HG02938 (cell line): ENCODE measurements at regions not wholly inside any gene's neighbourhood (a gene's known extent, or its start where the extent isn't known, plus 50 kb on each side); places are given as distances from the start of the nearest gene placed in this dataset.
A peak's percentile ranks its signal among the peaks of the same experiment; 100 is the strongest.
"Not testable (repeated sequence)": the region's sequence is repeated elsewhere in the genome, so short reads cannot be mapped to it uniquely, and the experiment has no call there.

Experiments
- ATAC-seq: cut with Tn5 transposase; IDR thresholded peaks from one replicate; pipeline ENCODE4 v1.9.1; 2021; ENCODE audit warnings: mild to moderate bottlenecking, moderate library complexity; ENCODE audit not compliant: unreplicated experiment

DNA sequence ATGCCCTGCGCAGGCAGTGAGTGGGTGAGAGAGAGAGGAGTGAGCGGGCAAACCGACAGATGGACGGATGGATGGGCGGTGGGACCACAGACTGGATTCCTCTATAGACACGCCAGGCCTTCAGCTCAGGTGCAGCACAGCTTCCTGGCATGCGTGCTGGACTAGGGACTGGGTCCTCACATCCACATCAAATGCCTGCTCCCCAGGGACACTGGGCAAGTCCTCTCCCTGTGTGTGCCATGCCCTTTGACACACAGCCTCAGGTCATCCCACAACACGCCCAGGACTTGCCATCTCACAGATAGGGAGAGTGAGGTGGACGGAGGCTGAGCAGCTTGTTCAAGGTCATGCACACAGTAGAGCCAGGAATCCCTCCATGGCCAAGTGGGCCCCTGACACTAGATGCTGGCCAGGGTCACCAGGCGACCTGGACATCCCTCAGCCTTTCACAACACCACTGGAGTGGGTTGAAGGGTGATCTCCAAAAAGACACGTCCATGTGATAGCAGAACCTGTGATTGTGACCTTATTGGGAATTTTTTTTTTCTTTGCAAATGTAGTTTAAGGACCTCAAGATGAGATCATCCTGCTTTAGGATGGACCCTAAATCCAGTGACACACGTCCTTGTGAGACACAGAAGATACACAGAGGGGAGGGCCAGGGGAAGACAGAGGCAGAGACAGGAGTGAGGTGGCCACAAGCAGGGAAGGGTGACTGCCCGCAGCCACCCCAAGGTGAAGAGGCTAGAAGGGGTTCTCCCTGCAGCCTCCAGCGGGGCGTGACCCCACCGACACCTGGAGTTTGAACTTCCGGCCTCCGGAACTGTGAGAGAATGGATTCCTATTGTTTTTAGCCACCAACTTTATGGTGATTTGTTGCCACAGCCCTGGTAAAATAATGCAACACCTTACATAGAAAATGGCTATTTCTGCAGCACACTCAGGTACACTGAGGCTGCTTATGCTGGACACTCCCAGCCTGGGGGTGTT, 155.0 kb upstream of the CHST15 start:
- no peak for ATAC-seq

DNA sequence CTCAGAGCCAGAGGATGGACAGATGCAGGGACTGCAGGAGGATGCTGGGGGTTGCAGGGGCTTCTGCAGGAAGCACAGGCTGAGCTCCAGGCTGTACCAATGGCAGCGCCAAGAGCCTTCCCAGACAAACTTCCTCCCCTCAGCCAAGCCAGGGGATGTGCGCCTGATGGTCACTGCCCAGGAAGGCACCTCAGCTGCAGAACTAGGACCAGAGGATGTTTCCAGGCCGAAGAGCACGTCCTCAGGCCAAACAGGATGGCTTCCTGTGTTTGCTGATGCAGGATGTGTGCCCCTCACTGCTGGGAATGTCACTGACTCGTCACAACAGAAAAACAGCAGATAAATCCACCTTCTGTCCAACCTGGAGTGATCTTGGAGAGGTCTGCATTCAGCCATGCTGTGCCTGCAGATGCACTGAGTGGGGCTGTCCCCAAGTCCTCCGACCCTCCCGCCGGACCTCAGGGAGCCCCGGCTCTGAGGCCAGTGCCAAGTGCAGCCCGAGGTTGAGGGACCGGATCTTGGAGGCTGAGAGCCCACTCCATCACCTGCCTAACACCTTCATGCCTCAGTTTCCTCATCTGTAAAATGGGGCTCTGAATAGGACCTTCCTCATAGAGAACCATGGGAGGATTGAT, 152.5 kb upstream of the CHST15 start:
- no peak for ATAC-seq

DNA sequence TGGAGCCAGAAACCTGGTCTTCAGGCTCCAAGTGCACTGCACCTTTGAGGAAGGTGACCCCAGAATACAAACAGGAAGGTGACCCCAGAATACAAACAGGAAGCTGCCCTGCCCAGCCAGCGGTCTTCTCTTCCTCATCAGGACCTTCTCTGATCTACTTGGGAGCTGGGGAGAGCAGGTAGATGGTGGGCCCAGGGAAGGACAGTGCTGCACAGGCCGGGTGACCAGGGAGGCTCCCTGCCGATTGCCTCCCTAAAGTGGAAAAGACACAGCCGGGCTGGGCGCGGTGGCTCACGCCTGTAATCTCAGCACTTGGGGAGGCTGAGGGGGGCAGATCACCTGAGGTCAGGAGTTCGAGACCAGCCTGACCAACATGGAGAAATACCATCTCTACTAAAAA, 151.8 kb upstream of the CHST15 start:
- ATAC-seq = no peak

DNA sequence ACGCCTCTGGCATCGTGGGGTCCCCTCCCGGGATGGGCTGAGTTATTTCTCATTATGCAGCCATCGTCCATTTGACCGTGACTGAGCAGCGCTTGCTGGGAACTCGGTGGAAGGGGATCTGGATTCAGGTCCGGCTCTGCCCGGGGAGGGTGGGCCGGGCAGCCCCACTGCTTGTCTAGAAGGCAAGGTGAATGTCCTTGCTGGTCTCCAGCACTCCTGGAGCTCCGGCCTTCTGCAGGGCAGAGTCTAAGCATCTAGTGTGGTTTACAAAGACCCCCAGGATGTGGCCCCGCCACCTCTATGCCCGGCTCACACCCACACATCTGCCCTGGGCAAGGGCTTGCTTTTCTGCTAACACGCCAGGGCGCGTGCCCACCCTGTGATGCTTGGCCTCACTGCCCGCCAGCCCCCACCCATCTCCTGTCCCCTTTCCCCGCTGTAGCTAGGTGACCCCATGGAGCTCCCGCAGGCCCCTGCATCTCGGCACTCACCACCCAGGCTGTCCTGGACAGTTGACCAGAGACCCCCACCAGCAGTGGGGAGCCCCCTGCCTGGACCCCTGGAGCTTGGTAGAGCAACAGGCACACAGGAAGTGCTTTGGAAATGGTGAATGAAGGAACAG, 151.0 kb upstream of the CHST15 start:
- no peak for ATAC-seq

DNA sequence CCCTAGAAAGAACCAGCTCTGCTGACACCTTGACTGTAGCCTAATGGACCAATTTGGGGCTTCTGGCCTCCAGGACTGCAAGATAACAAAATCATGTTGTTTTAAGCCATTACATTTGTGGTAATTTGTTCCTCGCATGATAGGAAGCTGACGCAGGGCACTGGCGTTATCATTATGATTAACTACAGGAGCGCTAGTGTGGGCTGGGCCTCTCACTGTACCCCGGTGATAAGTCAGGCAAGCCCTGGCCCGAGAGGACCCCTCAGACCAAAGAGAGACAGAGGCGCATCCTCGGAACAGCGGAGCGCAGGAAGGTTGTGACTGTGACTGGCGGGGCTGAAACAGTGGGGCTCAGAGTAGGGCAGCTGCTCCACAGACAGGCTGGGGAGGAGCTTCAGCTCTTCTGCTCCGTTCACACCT, 150.3 kb upstream of the CHST15 start:
- no peak for ATAC-seq

DNA sequence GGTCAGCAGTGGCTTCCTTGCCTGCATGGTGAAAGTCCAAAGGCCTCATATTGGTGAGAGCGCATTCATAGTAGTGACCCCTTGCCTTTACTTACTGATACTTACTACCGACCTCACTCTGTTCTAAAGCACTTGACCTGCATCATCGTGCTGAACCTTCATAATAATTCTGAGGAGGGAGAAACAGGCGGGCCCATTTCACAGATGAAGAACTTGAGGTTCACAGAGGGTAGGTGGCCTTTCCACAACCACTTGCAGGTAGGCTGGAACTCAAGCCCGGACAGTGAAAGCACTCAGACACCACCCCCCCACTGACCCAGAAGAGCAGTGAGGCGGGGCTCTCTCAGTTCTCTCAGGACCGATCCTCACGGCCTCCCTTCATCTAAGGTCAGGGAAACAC, 149.4 kb upstream of the CHST15 start:
- no peak for ATAC-seq

DNA sequence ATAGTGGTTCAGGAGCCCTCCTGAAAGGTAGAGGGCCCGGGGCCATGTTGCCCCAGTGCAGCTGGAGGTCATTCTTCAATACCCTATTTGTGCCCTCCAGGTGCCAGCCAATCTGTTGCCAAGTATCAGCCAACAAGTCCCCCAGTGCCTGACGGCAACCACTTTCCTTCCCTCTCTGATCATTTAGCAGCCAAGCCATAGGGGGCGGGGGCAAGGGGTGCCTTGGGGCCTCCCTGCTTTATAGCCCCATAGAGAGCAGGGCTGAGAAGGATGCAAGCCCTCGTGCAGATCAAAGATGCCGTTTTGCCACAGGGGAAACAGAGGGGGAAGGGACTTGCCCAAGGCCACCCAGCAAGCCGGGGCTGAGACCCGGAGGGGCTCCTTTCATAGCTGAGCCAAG, 149.0 kb upstream of the CHST15 start:
- ATAC-seq = no peak

DNA sequence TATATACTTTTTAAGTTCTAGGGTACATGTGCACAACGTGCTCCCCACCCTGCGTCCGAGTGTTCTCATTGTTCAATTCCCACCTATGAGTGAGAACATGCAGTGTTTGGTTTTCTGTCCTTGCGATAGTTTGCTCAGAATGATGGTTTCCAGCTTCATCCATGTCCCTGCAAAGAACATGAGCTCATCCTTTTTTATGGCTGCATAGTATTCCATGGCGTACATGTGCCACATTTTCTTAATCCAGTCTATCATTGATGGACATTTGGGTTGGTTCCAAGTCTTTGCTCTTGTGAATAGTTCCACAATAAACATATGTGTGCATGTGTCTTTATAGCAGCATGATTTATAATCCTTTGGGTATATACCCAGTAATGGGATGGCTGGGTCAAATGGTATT, 148.1 kb upstream of the CHST15 start:
- not testable (repeated sequence) for ATAC-seq

DNA sequence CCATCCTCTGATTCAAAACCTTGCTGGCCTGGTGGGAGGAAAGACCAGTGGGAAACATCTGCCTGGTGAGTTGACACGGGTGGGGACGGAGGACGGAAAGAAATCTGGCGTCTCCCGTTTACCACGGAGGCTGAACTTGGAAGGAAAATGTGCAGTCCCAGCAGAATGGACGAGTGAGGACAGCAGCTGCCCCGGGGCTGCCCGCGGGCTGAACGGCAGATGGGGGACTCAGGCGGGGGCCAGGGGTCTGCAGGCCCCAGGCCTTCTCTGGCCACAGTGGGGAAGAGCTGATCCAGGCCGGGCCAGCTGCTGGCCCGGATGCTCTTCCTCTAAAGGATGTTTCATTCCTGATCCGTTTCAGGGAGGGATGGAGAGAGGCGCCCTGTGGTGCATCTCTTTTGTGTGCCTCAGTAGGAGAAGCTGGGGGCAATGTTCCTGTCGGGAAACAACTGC, 147.5 kb upstream of the CHST15 start:
- no peak for ATAC-seq

DNA sequence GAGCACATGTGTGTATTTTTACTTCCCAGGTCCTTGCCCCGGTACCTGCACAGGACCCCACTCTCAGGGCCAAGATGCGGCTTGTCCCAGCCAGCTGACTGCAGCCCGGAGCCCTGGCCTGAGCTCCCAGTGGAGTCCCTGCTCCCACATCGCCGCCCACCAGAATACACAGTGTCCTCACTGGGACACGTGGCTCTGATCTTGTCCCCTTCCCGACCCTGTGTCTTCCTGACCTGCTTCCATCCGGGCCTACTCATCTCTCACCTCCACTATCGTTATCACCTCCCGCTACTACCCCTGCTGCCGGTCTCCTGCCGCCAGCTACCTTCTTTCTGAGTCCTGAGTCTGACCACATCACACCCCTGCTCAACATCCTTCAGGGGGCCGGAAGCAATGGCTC, 146.3 kb upstream of the CHST15 start:
- no peak for ATAC-seq

DNA sequence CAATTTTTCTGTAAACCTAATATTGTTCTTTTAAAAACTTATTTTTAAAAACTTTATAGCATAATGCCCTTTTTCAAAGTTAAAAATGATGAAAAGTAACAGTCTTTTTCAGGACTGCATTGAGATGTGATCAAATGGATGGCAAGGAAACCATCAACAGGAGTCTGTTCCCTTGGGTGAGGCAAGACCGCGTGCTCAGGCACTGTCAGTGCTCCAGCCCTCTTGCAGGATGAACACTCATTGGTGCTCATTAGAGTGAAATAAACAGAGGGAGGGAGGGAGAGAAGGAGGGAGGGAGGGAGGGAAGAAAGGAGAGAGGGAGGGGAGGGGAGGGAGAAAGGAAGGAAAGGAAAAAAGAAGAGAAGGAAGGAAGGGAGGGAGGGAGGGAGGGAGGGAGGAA, 145.7 kb upstream of the CHST15 start:
- no peak for ATAC-seq

DNA sequence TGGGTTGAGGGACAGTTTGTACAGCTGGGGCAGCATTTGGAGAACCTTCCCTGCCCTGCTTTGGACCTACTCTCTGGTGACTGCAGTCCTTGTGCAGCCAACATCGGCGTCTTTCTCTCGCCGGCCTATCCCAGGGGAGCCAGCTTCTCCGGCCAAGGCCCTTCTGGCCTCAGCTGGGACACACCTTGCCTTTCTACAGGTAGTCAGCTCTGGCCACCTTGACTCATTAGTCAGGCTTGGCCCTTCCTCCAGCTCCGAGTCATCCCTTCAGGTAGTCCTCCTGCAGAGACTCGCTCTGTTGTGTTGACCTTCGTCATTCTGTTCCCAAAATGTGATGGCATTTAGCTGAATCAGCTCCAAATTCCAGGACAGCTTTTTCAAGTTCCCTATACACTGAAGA, 145.0 kb upstream of the CHST15 start:
- ATAC-seq = no peak

DNA sequence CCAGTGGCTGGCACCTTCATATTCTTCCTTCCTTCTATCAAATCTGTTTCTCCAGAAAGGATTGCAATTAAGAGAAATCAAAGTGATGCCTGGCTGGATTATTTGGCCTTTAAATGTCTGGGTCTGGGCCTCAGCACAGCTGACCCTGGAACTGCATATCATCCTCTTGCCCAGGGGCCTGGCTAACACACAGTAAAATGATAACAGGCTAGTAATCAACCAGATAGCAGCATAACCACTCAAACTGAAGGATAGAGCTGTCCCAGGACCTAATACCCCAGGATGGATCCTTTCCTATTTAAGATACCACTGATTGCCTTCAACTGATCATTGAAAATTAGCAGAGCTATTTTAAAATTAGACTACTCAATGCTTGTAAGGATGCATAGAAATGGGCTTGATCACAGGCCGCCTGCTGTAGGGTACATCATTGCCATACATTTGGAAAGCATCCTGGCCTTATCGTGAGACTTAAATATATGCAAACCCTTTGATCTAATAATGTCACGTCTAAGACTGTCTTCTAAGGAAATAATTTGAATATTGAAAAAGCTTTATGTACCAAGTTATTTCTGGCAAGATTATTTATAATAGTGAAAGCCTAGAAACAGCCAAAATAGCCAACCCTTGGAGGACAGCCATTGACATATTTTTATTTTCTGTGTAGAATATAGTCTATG, 144.0 kb upstream of the CHST15 start:
- ATAC-seq = no peak

DNA sequence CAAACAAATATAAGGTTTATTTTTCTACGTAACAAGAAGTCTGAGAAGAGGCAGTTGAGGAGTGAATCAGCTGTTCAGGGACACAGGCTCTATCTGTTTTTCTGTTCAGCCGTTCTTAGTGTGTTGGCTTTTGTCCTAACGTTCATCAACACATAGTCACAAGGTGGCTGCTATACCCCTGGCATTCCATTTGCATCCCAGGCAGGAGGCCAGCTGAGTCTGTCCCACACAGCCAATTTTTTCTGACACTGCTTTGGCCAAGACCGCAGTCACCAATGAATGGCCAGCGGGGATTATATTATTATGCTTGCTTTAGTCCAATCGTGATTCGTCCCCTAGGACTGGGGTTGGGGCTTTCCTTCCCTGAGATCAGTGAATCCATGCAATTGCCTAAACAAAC, 143.4 kb upstream of the CHST15 start:
- no peak for ATAC-seq

DNA sequence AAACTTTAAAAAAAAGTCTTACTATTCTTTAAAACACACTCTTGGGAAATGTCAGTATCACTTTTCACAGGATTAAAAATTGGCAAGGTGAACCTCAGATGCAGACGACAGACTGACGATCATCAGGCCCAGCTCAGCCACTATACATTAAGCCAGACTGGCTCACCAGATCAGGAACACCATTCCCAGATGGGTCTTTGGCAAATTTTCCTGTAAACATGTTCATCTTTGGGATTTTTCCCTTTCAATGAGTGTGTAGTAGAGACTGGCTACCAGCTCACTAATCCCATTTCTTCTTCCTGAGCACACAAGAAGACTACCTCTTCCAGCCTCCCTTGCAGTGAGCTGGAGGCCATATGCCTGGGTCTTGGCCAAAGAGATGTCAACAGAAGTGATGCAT, 142.7 kb upstream of the CHST15 start:
- no peak for ATAC-seq

DNA sequence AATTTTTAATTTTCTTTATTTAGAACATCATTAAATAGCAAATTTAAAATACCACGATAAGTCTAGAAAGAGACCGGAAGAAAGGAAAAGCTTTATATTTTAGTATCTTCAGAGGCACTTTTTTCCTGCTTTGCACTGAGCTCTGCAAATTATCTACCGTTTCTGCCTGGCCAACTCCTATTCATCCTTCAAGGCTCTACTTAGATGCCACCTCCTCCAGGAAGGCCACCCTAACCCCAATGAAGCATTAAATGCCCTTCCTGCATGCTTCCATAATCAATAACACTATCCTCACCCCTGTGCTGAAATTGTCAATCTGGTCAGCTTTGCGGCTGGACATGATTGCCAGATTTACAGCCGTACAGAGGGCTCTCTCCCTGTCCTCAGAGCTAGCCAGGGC, 141.8 kb upstream of the CHST15 start:
- no peak for ATAC-seq

DNA sequence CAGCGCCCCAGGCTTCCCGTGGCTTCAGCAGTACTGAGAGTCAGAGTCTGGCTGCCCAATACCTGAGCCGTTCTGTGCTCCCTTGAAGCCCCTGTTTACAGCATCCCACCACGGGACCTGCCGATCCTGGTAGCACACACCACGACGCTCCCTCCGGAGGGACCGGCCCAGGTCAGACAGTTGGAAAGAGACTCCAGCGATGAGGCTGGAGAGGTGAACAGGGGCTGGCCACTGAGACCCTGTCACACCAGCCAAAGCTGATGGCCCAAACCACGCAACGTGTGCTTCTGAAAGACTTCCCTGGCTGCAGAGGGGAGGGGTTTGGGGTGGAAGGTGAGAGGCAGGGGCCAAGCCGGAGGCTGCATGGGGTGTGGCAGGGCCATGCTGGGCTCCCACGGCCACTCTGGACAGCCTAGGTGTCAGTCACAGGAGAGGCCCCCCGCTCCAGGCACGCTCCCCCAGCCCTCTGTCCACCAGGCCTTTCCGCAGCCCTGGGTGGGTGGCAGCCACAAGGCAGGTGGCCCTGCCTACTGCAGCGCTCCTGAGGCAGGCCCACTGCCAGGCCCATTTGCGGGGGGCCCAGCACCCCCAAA, 140.2 kb upstream of the CHST15 start:
- no peak for ATAC-seq

DNA sequence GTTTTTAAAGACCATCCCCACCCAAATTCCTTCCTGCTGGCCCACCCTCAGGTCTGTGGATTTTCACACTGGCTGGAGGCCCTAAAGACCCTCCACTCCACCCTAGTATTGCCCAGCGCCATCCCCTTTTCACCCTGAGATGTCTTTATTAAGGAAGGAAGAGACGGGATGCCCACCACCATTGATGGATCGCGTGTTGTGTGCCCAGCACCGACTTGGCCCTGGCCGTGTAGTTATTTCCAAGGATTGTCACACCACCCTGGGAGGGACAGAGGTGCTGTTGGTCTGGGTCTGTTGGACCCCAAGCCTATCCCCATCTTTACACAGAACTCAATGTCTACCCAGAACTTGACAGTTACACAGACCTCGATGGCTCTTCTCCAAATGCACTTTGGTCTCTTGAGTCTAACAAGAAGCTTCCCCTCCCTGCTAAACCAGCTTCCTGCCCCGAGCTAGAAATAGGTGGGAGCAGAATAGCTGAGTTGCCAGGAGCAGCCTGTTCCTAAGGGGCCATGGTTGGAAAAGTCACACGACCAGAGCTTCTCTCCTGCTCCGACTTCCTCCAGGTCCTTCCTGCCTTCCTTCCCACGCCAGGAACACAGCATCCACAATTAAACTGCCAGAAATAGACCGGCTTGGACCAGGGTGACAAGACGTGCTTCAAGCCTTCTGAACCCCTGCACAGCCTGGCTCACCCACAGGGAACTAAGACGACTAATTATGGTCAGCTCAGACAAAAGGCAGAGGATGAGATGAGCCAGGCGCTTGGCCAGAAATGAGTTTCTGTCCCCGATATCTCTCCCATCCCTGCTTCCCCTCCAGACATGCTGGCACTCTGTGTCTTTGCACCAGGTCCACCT, 139.5 kb upstream of the CHST15 start:
- ATAC-seq = no peak

DNA sequence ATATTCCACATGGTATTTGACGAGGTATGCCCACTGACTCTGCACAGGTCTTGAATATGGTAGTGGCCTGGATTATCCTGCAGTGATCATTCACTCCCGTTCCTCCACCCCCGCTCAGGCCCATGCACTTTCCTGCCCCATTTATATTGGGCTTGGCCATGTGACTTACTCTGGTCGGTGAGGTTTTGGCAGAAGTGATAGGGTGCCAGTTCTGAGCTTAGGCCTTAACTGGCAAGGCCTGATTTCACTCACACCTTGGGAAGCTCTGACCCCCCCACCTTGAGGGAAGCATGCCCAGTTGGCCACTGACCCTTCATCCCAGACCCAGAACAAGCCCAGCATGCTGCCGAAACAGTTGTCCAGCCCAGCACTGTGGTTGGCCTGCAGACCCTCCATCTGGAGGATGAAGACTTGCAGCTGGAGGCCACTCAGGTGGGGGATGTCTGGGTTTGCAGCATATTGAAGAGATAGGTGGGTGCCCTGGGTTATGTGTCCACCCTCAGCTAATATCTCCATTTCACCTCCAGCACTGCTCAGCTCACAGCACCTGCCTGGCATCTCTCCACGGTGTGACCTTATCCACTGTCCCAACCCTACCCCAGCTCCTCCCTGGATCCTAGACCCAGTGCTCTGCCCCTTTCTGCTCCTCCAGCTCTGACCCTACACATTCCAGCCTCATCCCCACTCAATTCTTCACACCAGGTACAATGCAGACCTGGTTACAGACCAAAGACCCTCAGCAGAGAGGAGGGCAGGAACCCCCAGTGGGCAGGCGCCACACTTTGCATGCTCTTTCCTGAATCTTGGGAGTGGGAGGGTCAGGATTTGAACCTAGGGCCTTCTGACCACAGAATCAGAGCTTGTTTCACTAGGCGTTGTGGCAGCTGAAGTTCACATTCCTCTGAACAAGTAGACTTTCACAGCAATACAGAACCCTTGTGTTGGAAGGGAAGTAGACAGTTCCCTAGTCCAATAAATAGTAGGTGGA, 138.1 kb upstream of the CHST15 start:
- ATAC-seq = peak; percentile 52
